AG04450 (cell line): ENCODE measurements at regions not wholly inside any gene's neighbourhood (a gene's known extent, or its start where the extent isn't known, plus 50 kb on each side); places are given as distances from the start of the nearest gene placed in this dataset.

Experiments used
- CTCF ChIA-PET: fragments of 300-600, 350-600 bp; formaldehyde crosslinking; extraction: SDS; loops from one replicate; lab custom pipeline; 2022; ENCODE audit warnings: antibody characterized with exemption, inconsistent platforms; lab: Charles Lee
- POLR2A ChIA-PET: fragments of 350-600 bp; formaldehyde crosslinking; extraction: SDS; loops from one replicate; lab custom pipeline; 2021; ENCODE audit warnings: antibody characterized with exemption, inconsistent platforms; lab: Yijun Ruan, JAX
- DNase-seq: peaks from one replicate; pipeline ENCODE4 v3.0.0-alpha.2; 2011; ENCODE audit warnings: low read depth, low spot score
- H3K27ac ChIP-seq: one replicate; pipeline ENCODE4 v1.5.1; 2012; ENCODE audit warnings: low read depth, low read length, control low read depth
- H3K27me3 ChIP-seq: one replicate; pipeline ENCODE4 v1.6.0; 2012; ENCODE audit warnings: low read length; ENCODE audit not compliant: control insufficient read depth, insufficient read depth
- H3K4me3 ChIP-seq: 2 replicates; pipeline ENCODE4 v1.5.1; 2011; ENCODE audit warnings: mild to moderate bottlenecking, low read depth, low read length, control low read depth
- H3K9me3 ChIP-seq: 2 replicates; pipeline ENCODE4 v1.5.1; 2012; ENCODE audit warnings: low read length; ENCODE audit not compliant: control insufficient read depth, insufficient read depth
- TF ChIP-seq, protein P1 (sequence below): IDR thresholded peaks from 2 replicates; pipeline ENCODE4 v1.5.1; 2011; ENCODE audit warnings: low read depth, low read length, control low read depth, inconsistent platforms

DNA sequence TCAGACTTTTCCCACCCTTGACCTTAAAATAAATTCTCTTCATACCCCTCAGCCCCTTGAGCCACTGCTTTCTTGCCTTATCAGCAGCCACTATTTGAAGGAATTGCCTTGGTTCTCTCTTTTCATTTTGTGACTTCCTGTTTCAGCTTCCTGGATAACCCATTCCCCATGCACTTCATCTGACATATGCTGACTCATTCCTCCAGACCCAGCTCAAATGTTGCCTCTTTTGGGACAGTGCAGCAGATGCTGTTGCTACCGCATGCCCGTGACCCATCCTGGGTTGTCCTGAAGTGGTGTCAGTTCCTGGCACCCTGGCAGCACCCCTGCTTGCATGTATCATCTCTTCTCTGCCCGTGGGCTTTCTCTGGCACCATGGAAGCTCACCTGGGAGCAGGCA is 496.1 kb downstream of the PTPRU start:
- Histone ChIP-seq H3K4me3 (no peak overlapping the region), H3K27ac (no peak overlapping the region), H3K27me3 (peaks cover 8% of the 10 kb centered on the region), H3K9me3 (no peaks in the 10 kb centered on the region)
- POLR2A ChIA-PET = no interaction called here
- CTCF ChIA-PET = interaction anchor here (0.6 to 1.5 kb wide), 2 partner anchors 29 to 1111 kb away, joined by 3 read pairs; no protein-coding TSS in a partner anchor
- no peak for DNase-seq
- TF ChIP-seq, protein P1, sequence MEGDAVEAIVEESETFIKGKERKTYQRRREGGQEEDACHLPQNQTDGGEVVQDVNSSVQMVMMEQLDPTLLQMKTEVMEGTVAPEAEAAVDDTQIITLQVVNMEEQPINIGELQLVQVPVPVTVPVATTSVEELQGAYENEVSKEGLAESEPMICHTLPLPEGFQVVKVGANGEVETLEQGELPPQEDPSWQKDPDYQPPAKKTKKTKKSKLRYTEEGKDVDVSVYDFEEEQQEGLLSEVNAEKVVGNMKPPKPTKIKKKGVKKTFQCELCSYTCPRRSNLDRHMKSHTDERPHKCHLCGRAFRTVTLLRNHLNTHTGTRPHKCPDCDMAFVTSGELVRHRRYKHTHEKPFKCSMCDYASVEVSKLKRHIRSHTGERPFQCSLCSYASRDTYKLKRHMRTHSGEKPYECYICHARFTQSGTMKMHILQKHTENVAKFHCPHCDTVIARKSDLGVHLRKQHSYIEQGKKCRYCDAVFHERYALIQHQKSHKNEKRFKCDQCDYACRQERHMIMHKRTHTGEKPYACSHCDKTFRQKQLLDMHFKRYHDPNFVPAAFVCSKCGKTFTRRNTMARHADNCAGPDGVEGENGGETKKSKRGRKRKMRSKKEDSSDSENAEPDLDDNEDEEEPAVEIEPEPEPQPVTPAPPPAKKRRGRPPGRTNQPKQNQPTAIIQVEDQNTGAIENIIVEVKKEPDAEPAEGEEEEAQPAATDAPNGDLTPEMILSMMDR = no peak

- Histone ChIP-seq H3K27ac (no peak overlapping the region), H3K4me3 (no peak overlapping the region), H3K27me3 (peaks cover 8% of the 10 kb centered on the region), H3K9me3 (no peaks in the 10 kb centered on the region)
- CTCF ChIA-PET = interaction anchor here (1.1 kb wide), 1 partner anchor 355 kb away, joined by 4 read pairs; no protein-coding TSS in a partner anchor
- no peak for DNase-seq
- TF ChIP-seq, protein P1 = no peak
- POLR2A ChIA-PET = no interaction called here
Measured at GRCh38 chr1:29730623-29731022, 494.3 kb downstream of the PTPRU start.

DNA sequence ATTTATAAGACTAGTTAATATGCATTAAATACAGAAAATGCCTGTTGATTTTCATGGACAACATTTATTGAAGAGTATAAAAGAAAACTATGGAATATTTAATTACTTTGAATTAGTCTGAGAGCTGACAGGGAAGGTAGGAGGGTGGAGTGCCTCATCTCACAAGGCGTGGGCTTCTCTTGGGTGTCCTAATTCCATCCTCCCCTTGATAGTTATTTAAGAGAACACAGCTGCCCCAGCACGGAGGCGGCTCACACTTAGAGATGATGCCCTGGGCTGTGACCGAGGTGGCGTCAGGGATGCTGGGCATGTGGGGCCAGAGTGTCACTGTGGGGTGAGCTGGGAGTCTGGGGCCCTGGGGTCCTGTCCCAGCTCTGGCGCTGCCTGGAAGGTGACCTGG is 493.0 kb downstream of the PTPRU start:
- DNase-seq = no peak
- peaks cover 8% of the 10 kb centered on the region for H3K27me3 ChIP-seq
- ChIA-PET POLR2A (no interaction called here), CTCF (no interaction called here)
- H3K9me3 ChIP-seq = no peaks in the 10 kb centered on the region
- H3K4me3 ChIP-seq = no peak overlapping the region
- no peak overlapping the region for H3K27ac ChIP-seq
- TF ChIP-seq, protein P1 = no peak

- ChIA-PET POLR2A (no interaction called here), CTCF (interaction anchor here (0.7 kb wide), 1 partner anchor 23 kb away, joined by 3 read pairs; no protein-coding TSS in a partner anchor)
- no peak overlapping the region for H3K4me3 ChIP-seq
- TF ChIP-seq, protein P1 = no peak
- no peak overlapping the region for H3K27ac ChIP-seq
- H3K9me3 ChIP-seq = no peaks in the 10 kb centered on the region; the same call in 1 of the 2 replicates
- DNase-seq = no peak
- peaks cover 8% of the 10 kb centered on the region for H3K27me3 ChIP-seq
Measured at GRCh38 chr1:29728703-29729102, 492.4 kb downstream of the PTPRU start.

- ChIA-PET CTCF (interaction anchor here (1.5 kb wide), 1 partner anchor 655 kb away, joined by 5 read pairs; no protein-coding TSS in a partner anchor), POLR2A (no interaction called here)
- Histone ChIP-seq H3K4me3 (no peak overlapping the region), H3K27me3 (no peaks in the 10 kb centered on the region), H3K27ac (no peak overlapping the region), H3K9me3 (peaks cover 17% of the 10 kb centered on the region)
- TF ChIP-seq, protein P1 = no peak
- DNase-seq = no peak
Measured at GRCh38 chr1:29725262-29725661, 488.9 kb downstream of the PTPRU start.
